ENCODE measurements at regions not wholly inside any gene's neighbourhood (a gene's known extent, or its start where the extent isn't known, plus 50 kb on each side); places are given as distances from the start of the nearest gene placed in this dataset.

DNA sequence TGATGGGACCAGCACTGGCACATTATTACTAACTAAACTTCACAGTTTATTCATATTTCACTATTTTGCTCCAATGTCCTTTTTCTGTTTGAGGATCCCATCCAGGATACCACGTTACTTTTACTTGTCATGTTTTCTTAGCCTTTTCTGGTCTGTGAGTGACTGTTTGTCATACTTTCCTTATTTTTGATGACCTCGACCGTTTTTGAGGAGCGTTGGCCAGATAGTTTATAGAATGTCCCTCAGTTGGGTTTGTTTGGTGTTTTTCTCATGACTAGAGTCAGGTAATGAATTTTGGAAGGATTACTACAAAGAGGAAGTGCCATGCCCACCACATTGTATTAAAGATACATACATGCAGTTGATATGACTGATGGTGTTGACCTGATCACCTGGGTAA, 199.4 kb upstream of the CCND2 start:
- Histone ChIP-seq H3K27me3 (ENCODE audit: insufficient read depth, low read depth, low read length) (no peaks in the 10 kb centered on the region), H3K79me2 (replicated peaks; ENCODE audit: insufficient read depth, low read length) (no peaks in the 10 kb centered on the region)

DNA sequence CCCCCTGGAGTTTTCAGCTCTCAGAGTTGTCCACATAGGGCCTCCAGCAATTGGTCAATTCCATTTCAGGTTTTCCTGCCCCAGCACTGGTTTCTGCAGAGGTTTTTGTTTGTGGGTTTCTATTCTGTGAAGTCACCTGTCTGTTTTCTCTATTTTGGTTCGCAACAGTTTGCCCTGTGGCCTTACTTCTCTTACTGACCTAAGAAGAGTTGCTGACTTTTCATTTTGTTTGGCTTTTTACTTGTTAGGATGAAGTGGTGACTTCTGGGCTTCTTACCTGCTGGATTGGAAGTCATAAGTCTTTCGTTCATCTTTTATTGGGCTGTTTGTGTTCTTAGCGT, 196.4 kb upstream of the PARP11 start:
- TF ChIP-seq SMC3 (conservative IDR thresholded peaks at IDR 0.05; ENCODE audit: poor library complexity): no peak
- TF ChIP-seq, protein P1, sequence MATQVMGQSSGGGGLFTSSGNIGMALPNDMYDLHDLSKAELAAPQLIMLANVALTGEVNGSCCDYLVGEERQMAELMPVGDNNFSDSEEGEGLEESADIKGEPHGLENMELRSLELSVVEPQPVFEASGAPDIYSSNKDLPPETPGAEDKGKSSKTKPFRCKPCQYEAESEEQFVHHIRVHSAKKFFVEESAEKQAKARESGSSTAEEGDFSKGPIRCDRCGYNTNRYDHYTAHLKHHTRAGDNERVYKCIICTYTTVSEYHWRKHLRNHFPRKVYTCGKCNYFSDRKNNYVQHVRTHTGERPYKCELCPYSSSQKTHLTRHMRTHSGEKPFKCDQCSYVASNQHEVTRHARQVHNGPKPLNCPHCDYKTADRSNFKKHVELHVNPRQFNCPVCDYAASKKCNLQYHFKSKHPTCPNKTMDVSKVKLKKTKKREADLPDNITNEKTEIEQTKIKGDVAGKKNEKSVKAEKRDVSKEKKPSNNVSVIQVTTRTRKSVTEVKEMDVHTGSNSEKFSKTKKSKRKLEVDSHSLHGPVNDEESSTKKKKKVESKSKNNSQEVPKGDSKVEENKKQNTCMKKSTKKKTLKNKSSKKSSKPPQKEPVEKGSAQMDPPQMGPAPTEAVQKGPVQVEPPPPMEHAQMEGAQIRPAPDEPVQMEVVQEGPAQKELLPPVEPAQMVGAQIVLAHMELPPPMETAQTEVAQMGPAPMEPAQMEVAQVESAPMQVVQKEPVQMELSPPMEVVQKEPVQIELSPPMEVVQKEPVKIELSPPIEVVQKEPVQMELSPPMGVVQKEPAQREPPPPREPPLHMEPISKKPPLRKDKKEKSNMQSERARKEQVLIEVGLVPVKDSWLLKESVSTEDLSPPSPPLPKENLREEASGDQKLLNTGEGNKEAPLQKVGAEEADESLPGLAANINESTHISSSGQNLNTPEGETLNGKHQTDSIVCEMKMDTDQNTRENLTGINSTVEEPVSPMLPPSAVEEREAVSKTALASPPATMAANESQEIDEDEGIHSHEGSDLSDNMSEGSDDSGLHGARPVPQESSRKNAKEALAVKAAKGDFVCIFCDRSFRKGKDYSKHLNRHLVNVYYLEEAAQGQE (IDR thresholded peaks at IDR 0.05; ENCODE audit: borderline replicate concordance): no peak
- TF ChIP-seq, protein P2, sequence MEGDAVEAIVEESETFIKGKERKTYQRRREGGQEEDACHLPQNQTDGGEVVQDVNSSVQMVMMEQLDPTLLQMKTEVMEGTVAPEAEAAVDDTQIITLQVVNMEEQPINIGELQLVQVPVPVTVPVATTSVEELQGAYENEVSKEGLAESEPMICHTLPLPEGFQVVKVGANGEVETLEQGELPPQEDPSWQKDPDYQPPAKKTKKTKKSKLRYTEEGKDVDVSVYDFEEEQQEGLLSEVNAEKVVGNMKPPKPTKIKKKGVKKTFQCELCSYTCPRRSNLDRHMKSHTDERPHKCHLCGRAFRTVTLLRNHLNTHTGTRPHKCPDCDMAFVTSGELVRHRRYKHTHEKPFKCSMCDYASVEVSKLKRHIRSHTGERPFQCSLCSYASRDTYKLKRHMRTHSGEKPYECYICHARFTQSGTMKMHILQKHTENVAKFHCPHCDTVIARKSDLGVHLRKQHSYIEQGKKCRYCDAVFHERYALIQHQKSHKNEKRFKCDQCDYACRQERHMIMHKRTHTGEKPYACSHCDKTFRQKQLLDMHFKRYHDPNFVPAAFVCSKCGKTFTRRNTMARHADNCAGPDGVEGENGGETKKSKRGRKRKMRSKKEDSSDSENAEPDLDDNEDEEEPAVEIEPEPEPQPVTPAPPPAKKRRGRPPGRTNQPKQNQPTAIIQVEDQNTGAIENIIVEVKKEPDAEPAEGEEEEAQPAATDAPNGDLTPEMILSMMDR (IDR thresholded peaks at IDR 0.05; ENCODE audit: poor library complexity, severe bottlenecking): no peak
- no peak for TF ChIP-seq POLR2AphosphoS5 (IDR thresholded peaks at IDR 0.05)
- H3K79me2 ChIP-seq (replicated peaks; ENCODE audit: insufficient read depth, low read length): no peaks in the 10 kb centered on the region
- no peaks in the 10 kb centered on the region for H3K36me3 ChIP-seq (ENCODE audit: insufficient read depth, low read length)
- H3K27me3 ChIP-seq (ENCODE audit: insufficient read depth, low read depth, low read length): no peaks in the 10 kb centered on the region
- H4K20me1 ChIP-seq (ENCODE audit: insufficient read depth): no peaks in the 10 kb centered on the region
- no peak overlapping the region for H3K4me2 ChIP-seq (ENCODE audit: low read length)
- no peak overlapping the region for H2AFZ ChIP-seq (ENCODE audit: low read depth, low read length)
- H3K9me3 ChIP-seq (ENCODE audit: low read length): no peaks in the 10 kb centered on the region
- no peak overlapping the region for H3K9ac ChIP-seq (ENCODE audit: low read length)
- H3F3A ChIP-seq (ENCODE audit: insufficient read depth, low read length, poor library complexity, severe bottlenecking): no peaks in the 10 kb centered on the region
- no peak overlapping the region for H3K27ac ChIP-seq (ENCODE audit: low read length)
- no peak overlapping the region for H3K4me3 ChIP-seq (ENCODE audit: low read length)
- no peaks in the 10 kb centered on the region for H3K9me2 ChIP-seq (ENCODE audit: insufficient read depth, low read length)

More for the DNA sequence above, 199.4 kb upstream of the CCND2 start:
- Histone ChIP-seq H3K36me3 (ENCODE audit: insufficient read depth, low read length) (no peaks in the 10 kb centered on the region), H3K4me2 (ENCODE audit: low read length) (no peak overlapping the region), H3K9me3 (ENCODE audit: low read length) (no peaks in the 10 kb centered on the region), H3K4me3 (ENCODE audit: low read length) (no peak overlapping the region), H3F3A (ENCODE audit: insufficient read depth, low read length, poor library complexity, severe bottlenecking) (no peaks in the 10 kb centered on the region), H3K9me2 (ENCODE audit: insufficient read depth, low read length) (no peaks in the 10 kb centered on the region), H3K27ac (ENCODE audit: low read length) (no peak overlapping the region), H2AFZ (ENCODE audit: low read depth, low read length) (no peak overlapping the region), H4K20me1 (ENCODE audit: insufficient read depth) (no peaks in the 10 kb centered on the region), H3K9ac (ENCODE audit: low read length) (no peak overlapping the region)
- TF ChIP-seq SMC3 (conservative IDR thresholded peaks at IDR 0.05; ENCODE audit: poor library complexity) (no peak), POLR2AphosphoS5 (IDR thresholded peaks at IDR 0.05) (no peak), RAD21 (conservative IDR thresholded peaks at IDR 0.05) (no peak), MXI1 (conservative IDR thresholded peaks at IDR 0.05; ENCODE audit: poor library complexity, severe bottlenecking) (no peak), TAF1 (IDR thresholded peaks at IDR 0.05; ENCODE audit: low read depth) (no peak), EZH2 (IDR thresholded peaks at IDR 0.05; ENCODE audit: borderline replicate concordance, insufficient read depth, low read length, poor library complexity, severe bottlenecking) (no peak), EP300 (conservative IDR thresholded peaks at IDR 0.05; ENCODE audit: poor library complexity, severe bottlenecking) (no peak)
- TF ChIP-seq, protein P1 (IDR thresholded peaks at IDR 0.05; ENCODE audit: borderline replicate concordance): no peak
- TF ChIP-seq, protein P2 (IDR thresholded peaks at IDR 0.05; ENCODE audit: poor library complexity, severe bottlenecking): no peak
